ENCODE measurements at regions not wholly inside any gene's neighbourhood (a gene's known extent, or its start where the extent isn't known, plus 50 kb on each side); places are given as distances from the start of the nearest gene placed in this dataset.

DNA sequence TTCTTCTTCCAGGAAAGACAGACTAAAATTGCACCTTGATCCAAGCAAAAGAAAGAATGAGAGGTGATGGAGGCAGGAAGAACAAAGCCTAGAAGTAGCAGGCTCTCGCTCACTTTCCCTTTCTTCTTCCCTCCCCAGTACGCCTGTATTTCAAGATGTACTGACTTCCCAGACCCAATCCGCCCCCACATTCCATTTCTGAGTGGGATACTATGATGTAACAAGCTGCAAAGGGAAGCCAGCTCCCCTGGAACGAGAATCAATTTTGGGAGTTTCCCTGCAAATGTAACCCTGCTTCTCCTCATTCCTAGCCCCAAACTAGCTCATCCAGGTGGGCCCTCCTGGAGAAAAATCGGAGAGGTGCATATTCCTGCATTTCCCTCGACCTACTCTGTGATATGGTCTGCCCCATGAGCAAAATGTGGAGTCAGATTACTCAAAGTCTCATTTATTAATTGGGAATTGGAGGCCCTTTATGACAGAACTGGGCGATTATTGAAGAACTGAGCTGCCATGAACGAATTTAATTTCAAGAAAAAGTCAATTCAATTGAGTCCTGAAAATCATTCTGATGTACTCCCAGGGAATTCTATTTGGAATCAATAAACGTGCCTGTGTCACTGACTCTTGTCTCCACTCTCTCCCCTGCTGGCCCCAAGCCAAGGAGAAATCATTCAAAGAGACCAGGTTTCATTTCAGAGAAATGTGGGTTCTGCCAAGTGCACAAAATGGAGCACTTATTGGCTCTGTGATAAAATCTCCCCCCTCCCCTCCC, 398.9 kb downstream of the SHISA9 start:
- Mint-ChIP-seq H3K27ac (no peak overlapping the region), H3K27me3 (ENCODE audit: insufficient read depth, low read depth, poor library complexity) (peaks cover 1% of the 10 kb centered on the region), H3K4me1 (peaks cover 30% of the 10 kb centered on the region), H3K4me3 (no peak overlapping the region), H3K36me3 (ENCODE audit: low read depth) (no peaks in the 10 kb centered on the region), H3K9me3 (no peaks in the 10 kb centered on the region)
- Histone ChIP-seq H3K9me2 (ENCODE audit: insufficient read depth) (no peaks in the 10 kb centered on the region), H3K27me3 (ENCODE audit: insufficient read depth) (no peaks in the 10 kb centered on the region), H3K36me3 (ENCODE audit: insufficient read depth) (no peaks in the 10 kb centered on the region), H3F3A (replicated peaks; ENCODE audit: low read depth) (no peaks in the 10 kb centered on the region), H3K4me1 (ENCODE audit: insufficient read depth) (peaks cover 5% of the 10 kb centered on the region; the same call in 1 of the 2 replicates), H3K27ac (ENCODE audit: low read depth) (no peak overlapping the region), H3K79me2 (replicated peaks; ENCODE audit: insufficient read depth) (no peaks in the 10 kb centered on the region), H3K4me3 (no peak overlapping the region), H4K20me1 (replicated peaks; ENCODE audit: insufficient read depth) (no peaks in the 10 kb centered on the region), H3K4me2 (no peak overlapping the region), H2AFZ (no peak overlapping the region)
- DNase-seq (ENCODE audit: low spot score) (no peak), ATAC-seq (no peak)
- TF ChIP-seq, protein P1, sequence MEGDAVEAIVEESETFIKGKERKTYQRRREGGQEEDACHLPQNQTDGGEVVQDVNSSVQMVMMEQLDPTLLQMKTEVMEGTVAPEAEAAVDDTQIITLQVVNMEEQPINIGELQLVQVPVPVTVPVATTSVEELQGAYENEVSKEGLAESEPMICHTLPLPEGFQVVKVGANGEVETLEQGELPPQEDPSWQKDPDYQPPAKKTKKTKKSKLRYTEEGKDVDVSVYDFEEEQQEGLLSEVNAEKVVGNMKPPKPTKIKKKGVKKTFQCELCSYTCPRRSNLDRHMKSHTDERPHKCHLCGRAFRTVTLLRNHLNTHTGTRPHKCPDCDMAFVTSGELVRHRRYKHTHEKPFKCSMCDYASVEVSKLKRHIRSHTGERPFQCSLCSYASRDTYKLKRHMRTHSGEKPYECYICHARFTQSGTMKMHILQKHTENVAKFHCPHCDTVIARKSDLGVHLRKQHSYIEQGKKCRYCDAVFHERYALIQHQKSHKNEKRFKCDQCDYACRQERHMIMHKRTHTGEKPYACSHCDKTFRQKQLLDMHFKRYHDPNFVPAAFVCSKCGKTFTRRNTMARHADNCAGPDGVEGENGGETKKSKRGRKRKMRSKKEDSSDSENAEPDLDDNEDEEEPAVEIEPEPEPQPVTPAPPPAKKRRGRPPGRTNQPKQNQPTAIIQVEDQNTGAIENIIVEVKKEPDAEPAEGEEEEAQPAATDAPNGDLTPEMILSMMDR (conservative IDR thresholded peaks at IDR 0.05; ENCODE audit: low read depth in 2 of 2): no peak
- TF ChIP-seq, protein P2, sequence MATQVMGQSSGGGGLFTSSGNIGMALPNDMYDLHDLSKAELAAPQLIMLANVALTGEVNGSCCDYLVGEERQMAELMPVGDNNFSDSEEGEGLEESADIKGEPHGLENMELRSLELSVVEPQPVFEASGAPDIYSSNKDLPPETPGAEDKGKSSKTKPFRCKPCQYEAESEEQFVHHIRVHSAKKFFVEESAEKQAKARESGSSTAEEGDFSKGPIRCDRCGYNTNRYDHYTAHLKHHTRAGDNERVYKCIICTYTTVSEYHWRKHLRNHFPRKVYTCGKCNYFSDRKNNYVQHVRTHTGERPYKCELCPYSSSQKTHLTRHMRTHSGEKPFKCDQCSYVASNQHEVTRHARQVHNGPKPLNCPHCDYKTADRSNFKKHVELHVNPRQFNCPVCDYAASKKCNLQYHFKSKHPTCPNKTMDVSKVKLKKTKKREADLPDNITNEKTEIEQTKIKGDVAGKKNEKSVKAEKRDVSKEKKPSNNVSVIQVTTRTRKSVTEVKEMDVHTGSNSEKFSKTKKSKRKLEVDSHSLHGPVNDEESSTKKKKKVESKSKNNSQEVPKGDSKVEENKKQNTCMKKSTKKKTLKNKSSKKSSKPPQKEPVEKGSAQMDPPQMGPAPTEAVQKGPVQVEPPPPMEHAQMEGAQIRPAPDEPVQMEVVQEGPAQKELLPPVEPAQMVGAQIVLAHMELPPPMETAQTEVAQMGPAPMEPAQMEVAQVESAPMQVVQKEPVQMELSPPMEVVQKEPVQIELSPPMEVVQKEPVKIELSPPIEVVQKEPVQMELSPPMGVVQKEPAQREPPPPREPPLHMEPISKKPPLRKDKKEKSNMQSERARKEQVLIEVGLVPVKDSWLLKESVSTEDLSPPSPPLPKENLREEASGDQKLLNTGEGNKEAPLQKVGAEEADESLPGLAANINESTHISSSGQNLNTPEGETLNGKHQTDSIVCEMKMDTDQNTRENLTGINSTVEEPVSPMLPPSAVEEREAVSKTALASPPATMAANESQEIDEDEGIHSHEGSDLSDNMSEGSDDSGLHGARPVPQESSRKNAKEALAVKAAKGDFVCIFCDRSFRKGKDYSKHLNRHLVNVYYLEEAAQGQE (IDR thresholded peaks at IDR 0.05; ENCODE audit: unreplicated experiment): no peak

DNA sequence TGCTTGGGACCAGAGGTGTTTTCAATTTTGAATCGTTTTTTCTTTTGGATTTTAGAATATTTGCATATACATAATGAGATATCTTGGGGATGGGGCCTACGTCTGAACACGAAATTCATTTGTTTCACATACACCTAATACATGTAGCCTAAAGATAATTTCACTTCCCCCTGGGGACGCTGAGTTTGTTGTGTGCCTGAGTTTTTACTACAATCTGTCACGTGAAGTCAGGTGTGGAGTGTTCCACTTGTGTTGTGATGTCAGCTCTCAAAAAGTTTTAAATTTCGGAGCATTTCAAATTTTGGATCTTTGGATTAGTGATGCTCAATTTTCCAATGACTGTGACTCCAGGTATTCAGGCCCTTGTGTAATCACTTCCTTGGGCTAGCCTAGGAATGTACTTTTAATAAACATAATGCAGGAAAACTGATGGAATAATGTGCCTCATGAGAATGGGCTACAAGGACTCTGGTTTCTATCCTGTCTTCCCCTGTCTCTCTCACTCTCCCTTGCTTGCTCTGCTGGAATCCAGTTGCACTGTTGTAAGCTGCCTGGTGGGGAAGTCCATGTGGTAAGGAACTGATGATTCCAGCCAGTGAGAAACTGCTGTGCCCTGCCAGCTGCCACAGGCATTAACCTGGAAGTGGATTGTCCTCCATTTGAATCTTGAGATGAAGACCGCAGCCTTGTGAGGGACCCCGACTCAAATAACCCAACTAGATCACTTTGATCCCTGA, 403.8 kb downstream of the SHISA9 start:
- no peaks in the 10 kb centered on the region for H3F3A ChIP-seq (replicated peaks; ENCODE audit: low read depth)
- ATAC-seq (peak; percentile 52), DNase-seq (ENCODE audit: low spot score) (no peak)
- no peaks in the 10 kb centered on the region for H4K20me1 ChIP-seq (replicated peaks; ENCODE audit: insufficient read depth)
- H3K27ac Mint-ChIP-seq: no peak overlapping the region
- no peak overlapping the region for H3K4me3 Mint-ChIP-seq
- no peaks in the 10 kb centered on the region for H3K27me3 Mint-ChIP-seq (ENCODE audit: insufficient read depth, low read depth, poor library complexity)
- no peak overlapping the region for H2AFZ ChIP-seq
- H3K36me3 ChIP-seq (ENCODE audit: insufficient read depth): no peaks in the 10 kb centered on the region
- H3K9me3 Mint-ChIP-seq: no peaks in the 10 kb centered on the region
- no peak overlapping the region for H3K4me2 ChIP-seq
- H3K27me3 ChIP-seq (ENCODE audit: insufficient read depth): no peaks in the 10 kb centered on the region
- no peaks in the 10 kb centered on the region for H3K79me2 ChIP-seq (replicated peaks; ENCODE audit: insufficient read depth)
- H3K36me3 Mint-ChIP-seq (ENCODE audit: low read depth): no peaks in the 10 kb centered on the region
- H3K4me1 Mint-ChIP-seq: peaks cover 10% of the 10 kb centered on the region; the same call in 2 of the 3 replicates
- no peak overlapping the region for H3K4me3 ChIP-seq
- H3K9me2 ChIP-seq (ENCODE audit: insufficient read depth): no peaks in the 10 kb centered on the region
- no peak overlapping the region for H3K27ac ChIP-seq (ENCODE audit: low read depth)
- H3K4me1 ChIP-seq (ENCODE audit: insufficient read depth): no peaks in the 10 kb centered on the region
- no peak for TF ChIP-seq CREB1 (CRISPR knock-in tag; IDR thresholded peaks at IDR 0.05; ENCODE audit: low read depth)
- no peak for TF ChIP-seq STAT1 (IDR thresholded peaks at IDR 0.05; ENCODE audit: unreplicated experiment)
- TF ChIP-seq, protein P3, sequence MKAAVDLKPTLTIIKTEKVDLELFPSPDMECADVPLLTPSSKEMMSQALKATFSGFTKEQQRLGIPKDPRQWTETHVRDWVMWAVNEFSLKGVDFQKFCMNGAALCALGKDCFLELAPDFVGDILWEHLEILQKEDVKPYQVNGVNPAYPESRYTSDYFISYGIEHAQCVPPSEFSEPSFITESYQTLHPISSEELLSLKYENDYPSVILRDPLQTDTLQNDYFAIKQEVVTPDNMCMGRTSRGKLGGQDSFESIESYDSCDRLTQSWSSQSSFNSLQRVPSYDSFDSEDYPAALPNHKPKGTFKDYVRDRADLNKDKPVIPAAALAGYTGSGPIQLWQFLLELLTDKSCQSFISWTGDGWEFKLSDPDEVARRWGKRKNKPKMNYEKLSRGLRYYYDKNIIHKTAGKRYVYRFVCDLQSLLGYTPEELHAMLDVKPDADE (IDR thresholded peaks at IDR 0.05): no peak
- no peak for TF ChIP-seq ZNF114 (CRISPR knock-in tag; IDR thresholded peaks at IDR 0.05)
- no peak for TF ChIP-seq POLR2AphosphoS5 (IDR thresholded peaks at IDR 0.05; ENCODE audit: low read depth)
- no peak for TF ChIP-seq ZNF331 (CRISPR knock-in tag; IDR thresholded peaks at IDR 0.05; ENCODE audit: low read depth)
- TF ChIP-seq, protein P1 (conservative IDR thresholded peaks at IDR 0.05; ENCODE audit: low read depth in 2 of 2): no peak
